ENCODE measurements at regions not wholly inside any gene's neighbourhood (a gene's known extent, or its start where the extent isn't known, plus 50 kb on each side); places are given as distances from the start of the nearest gene placed in this dataset.

DNA sequence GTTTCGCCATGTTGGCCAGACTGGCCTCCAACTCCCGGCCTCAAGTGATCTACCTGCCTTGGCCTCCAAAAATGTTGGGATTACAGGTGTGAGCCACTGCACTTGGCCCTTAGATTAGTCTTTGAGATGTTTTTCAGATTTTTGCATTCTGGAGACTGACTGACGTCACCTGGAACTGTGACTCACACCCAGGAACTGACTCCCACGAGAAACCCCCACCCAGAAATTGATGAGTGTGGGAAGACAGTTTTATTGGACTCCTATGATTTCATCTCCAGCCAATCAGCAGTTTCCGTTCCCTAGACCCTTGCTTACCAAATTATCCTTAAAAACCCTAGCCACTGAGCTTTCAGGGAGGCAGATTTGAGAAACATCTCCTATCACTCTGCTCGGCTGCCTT is 867.3 kb downstream of the TYW1 start:
- DNase-seq = no peak
- TF ChIP-seq, protein P1, sequence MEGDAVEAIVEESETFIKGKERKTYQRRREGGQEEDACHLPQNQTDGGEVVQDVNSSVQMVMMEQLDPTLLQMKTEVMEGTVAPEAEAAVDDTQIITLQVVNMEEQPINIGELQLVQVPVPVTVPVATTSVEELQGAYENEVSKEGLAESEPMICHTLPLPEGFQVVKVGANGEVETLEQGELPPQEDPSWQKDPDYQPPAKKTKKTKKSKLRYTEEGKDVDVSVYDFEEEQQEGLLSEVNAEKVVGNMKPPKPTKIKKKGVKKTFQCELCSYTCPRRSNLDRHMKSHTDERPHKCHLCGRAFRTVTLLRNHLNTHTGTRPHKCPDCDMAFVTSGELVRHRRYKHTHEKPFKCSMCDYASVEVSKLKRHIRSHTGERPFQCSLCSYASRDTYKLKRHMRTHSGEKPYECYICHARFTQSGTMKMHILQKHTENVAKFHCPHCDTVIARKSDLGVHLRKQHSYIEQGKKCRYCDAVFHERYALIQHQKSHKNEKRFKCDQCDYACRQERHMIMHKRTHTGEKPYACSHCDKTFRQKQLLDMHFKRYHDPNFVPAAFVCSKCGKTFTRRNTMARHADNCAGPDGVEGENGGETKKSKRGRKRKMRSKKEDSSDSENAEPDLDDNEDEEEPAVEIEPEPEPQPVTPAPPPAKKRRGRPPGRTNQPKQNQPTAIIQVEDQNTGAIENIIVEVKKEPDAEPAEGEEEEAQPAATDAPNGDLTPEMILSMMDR (IDR thresholded peaks at IDR 0.05; ENCODE audit: borderline replicate concordance) = no peak
- intact Hi-C loops (cut with micrococcal nuclease) = no loop called here
- Histone ChIP-seq H3K9me3 (replicated peaks) (peaks cover 17% of the 10 kb centered on the region), H3K4me3 (no peak overlapping the region), H3K36me3 (no peaks in the 10 kb centered on the region), H3K4me1 (no peaks in the 10 kb centered on the region), H3K27ac (replicated peaks) (no peak overlapping the region), H3K27me3 (ENCODE audit: low read depth) (peaks cover 9% of the 10 kb centered on the region)

DNA sequence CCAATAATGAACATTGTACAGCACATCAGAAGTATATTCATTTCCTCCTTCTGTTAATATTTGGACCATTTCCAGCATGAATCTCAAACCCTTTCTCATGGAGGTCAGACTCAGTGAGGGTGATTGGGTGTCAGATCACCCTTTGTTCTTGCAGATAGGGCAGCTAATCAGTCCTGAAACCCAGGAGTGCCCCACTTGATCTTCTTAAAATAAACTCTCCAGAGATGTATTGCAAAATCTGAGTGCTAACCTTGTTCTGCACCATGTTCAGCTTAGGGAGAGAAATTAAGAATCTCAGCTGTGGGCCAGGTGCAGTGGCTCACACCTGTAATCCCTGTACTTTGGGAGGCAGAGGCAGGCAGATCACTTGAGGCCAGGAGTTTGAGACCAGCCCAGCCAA is 869.4 kb downstream of the TYW1 start:
- Histone ChIP-seq H3K36me3 (no peaks in the 10 kb centered on the region), H3K4me3 (no peak overlapping the region)
- intact Hi-C loops (cut with micrococcal nuclease) = no loop called here

DNA sequence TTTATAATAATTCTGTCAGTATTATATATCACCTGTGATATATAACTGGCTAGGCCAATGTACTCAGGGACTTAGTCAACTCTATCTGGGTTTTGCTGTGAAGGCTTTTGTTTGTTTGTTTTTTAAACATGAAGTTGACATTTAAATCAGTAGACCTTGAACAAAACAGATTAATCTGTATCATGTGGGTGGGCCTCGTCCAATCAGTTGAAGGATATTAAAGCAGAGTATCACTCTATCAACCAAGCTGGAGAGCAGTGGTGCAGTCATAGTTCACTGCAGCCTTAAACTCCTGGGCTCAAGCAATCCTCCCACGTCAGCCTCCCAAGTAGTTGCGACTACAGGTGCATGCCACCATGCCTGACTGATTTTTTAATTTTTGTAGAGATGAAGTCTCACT is 870.2 kb downstream of the TYW1 start:
- Histone ChIP-seq H3K36me3 (no peaks in the 10 kb centered on the region), H3K4me1 (no peaks in the 10 kb centered on the region), H3K27me3 (ENCODE audit: low read depth) (peaks cover 14% of the 10 kb centered on the region), H3K27ac (replicated peaks) (no peak overlapping the region), H3K4me3 (no peak overlapping the region), H3K9me3 (replicated peaks) (peaks cover 9% of the 10 kb centered on the region)
- no peak for DNase-seq
- TF ChIP-seq, protein P1 (IDR thresholded peaks at IDR 0.05; ENCODE audit: borderline replicate concordance) = no peak
- intact Hi-C loops (cut with micrococcal nuclease) = no loop called here

More for the DNA sequence above, 869.4 kb downstream of the TYW1 start:
- peaks cover 17% of the 10 kb centered on the region for H3K9me3 ChIP-seq (replicated peaks)
- no peaks in the 10 kb centered on the region for H3K4me1 ChIP-seq
- H3K27ac ChIP-seq (replicated peaks) = no peak overlapping the region
- no peak for DNase-seq
- peaks cover 9% of the 10 kb centered on the region for H3K27me3 ChIP-seq (ENCODE audit: low read depth)
- TF ChIP-seq, protein P1 (IDR thresholded peaks at IDR 0.05; ENCODE audit: borderline replicate concordance) = no peak

DNA sequence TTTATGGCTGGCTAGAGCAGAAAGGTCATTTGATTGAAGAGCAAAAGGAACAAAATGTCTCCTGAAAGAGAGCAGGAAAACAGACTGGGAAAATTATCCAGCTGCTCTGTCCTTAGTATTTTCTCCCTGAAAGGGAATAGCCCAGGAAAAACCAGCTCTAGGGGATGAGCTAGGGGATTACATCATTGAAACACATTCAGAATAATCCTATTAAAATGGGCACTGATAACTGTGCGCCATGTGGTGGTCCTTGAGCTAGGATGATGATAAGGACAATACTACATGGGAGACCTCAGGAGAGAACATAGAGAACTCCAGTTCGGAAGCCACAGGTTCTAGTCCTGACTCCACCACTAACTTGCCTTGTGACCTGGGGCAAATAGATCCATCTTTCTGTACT is 873.8 kb downstream of the TYW1 start:
- H3K9me3 ChIP-seq (replicated peaks) = no peaks in the 10 kb centered on the region
- no peak overlapping the region for H3K4me3 ChIP-seq
- H3K27ac ChIP-seq (replicated peaks) = no peak overlapping the region
- no peaks in the 10 kb centered on the region for H3K36me3 ChIP-seq
- peaks cover 26% of the 10 kb centered on the region for H3K27me3 ChIP-seq (ENCODE audit: low read depth)
- TF ChIP-seq, protein P1 (IDR thresholded peaks at IDR 0.05; ENCODE audit: borderline replicate concordance) = no peak
- no peak for DNase-seq
- intact Hi-C loops (cut with micrococcal nuclease) = no loop called here
- no peaks in the 10 kb centered on the region for H3K4me1 ChIP-seq

DNA sequence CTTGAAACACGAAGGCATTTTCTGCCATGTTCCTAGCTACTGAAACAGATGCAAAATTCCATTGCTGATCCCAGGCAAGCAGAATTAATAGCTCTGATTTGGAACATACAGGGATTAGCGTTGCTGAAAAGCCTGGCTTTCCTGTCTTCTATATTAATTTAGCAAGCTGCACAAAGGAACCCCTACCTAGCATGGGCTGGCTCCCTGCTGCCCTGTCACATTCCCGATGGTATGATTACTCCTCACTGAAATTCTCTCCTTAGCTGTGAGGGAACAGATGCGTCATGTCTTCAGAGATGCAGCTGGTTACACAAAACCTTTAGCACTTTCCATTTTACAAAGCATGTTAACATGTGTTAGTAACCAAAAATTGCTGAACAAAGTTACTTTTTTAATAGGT is 878.9 kb downstream of the TYW1 start:
- intact Hi-C loops (cut with micrococcal nuclease) = no loop called here
- H3K27me3 ChIP-seq (ENCODE audit: low read depth) = peaks cover 72% of the 10 kb centered on the region
- no peaks in the 10 kb centered on the region for H3K36me3 ChIP-seq
- H3K4me3 ChIP-seq = no peak overlapping the region
- no peaks in the 10 kb centered on the region for H3K9me3 ChIP-seq (replicated peaks)
- DNase-seq = no peak
- H3K4me1 ChIP-seq = no peaks in the 10 kb centered on the region
- TF ChIP-seq, protein P1 (IDR thresholded peaks at IDR 0.05; ENCODE audit: borderline replicate concordance) = no peak
- H3K27ac ChIP-seq (replicated peaks) = no peak overlapping the region

DNA sequence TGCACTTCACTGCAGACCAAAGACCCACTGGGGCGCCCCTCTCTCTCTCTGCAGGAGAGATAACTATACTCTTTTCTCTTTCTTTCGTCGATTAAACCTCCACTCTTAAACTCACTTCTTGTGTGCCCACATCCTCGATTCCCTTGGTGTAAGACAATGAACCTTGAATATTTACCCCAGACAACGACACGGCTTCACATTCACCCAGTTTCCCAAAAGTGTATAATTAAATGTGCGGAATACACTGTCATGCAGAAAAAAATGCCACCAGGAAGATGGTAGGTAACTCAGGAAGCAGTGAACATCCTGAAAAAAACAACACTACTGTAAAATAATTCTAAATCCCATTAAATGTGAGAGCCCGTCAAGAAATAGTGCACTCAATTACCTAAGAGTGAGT is 882.2 kb downstream of the TYW1 start:
- H3K4me3 ChIP-seq = no peak overlapping the region
- H3K27ac ChIP-seq (replicated peaks) = no peak overlapping the region
- TF ChIP-seq, protein P1 (IDR thresholded peaks at IDR 0.05; ENCODE audit: borderline replicate concordance) = no peak
- DNase-seq = no peak
- H3K4me1 ChIP-seq = no peaks in the 10 kb centered on the region
- peaks cover 90% of the 10 kb centered on the region for H3K27me3 ChIP-seq (ENCODE audit: low read depth)
- no peaks in the 10 kb centered on the region for H3K9me3 ChIP-seq (replicated peaks)
- no peaks in the 10 kb centered on the region for H3K36me3 ChIP-seq
- intact Hi-C loops (cut with micrococcal nuclease) = no loop called here
